ENCODE measurements at regions not wholly inside any gene's neighbourhood (a gene's known extent, or its start where the extent isn't known, plus 50 kb on each side); places are given as distances from the start of the nearest gene placed in this dataset.
"Not testable (repeated sequence)": the region's sequence is repeated elsewhere in the genome, so short reads cannot be mapped to it uniquely, and the experiment has no call there.

- no peak for DNase-seq (ENCODE audit: low spot score)
- no peak for FAIRE-seq
These were observed 233.5 kb downstream of the MRPS30 start for GRCh38 chr5:45042283-45042682.

GRCh38 chr5:45057564-45057963, 248.8 kb downstream of the MRPS30 start:
- DNase-seq (ENCODE audit: low spot score): no peak
- no peak for FAIRE-seq

GRCh38 chr5:45060724-45061123, 252.0 kb downstream of the MRPS30 start:
- FAIRE-seq (no peak), DNase-seq (ENCODE audit: low spot score) (no peak)

- no peak for DNase-seq (ENCODE audit: low spot score)
- FAIRE-seq: no peak
These were observed 253.3 kb downstream of the MRPS30 start for GRCh38 chr5:45062044-45062443.

GRCh38 chr5:45081082-45081481, 272.3 kb downstream of the MRPS30 start:
- no peak for DNase-seq (ENCODE audit: low spot score)
- no peak for FAIRE-seq

GRCh38 chr5:45089870-45090269, 281.1 kb downstream of the MRPS30 start:
- FAIRE-seq: no peak
- no peak for DNase-seq (ENCODE audit: low spot score)

- FAIRE-seq (no peak), DNase-seq (ENCODE audit: low spot score) (no peak)
These were observed 284.6 kb downstream of the MRPS30 start for GRCh38 chr5:45093377-45093776.

- no peak for FAIRE-seq
- DNase-seq (ENCODE audit: low spot score): no peak
These were observed 286.2 kb downstream of the MRPS30 start for GRCh38 chr5:45094876-45095440.

- DNase-seq (ENCODE audit: low spot score) (no peak), FAIRE-seq (no peak)
These were observed 289.7 kb downstream of the MRPS30 start for GRCh38 chr5:45098483-45098882.

- DNase-seq (ENCODE audit: low spot score): no peak
- no peak for FAIRE-seq
These were observed 292.4 kb downstream of the MRPS30 start for GRCh38 chr5:45101146-45101545.

- DNase-seq (ENCODE audit: low spot score) (no peak), FAIRE-seq (no peak)
These were observed 296.8 kb downstream of the MRPS30 start for GRCh38 chr5:45105491-45105994.

GRCh38 chr5:45109062-45109461, 300.3 kb downstream of the MRPS30 start:
- no peak for FAIRE-seq

GRCh38 chr5:45109636-45110035, 300.9 kb downstream of the MRPS30 start:
- DNase-seq (ENCODE audit: low spot score): no peak
- no peak for FAIRE-seq

More at GRCh38 chr5:45109062-45109461, 300.3 kb downstream of the MRPS30 start:
- DNase-seq (ENCODE audit: low spot score): no peak

- DNase-seq (ENCODE audit: low spot score) (no peak), FAIRE-seq (no peak)
These were observed 301.7 kb downstream of the MRPS30 start for GRCh38 chr5:45110399-45110798.

GRCh38 chr5:45113726-45114125, 305.0 kb downstream of the MRPS30 start:
- DNase-seq (ENCODE audit: low spot score) (peak; percentile 45), FAIRE-seq (peak; percentile 23)

- DNase-seq (ENCODE audit: low spot score): no peak
- FAIRE-seq: no peak
These were observed 324.2 kb downstream of the MRPS30 start for GRCh38 chr5:45132972-45133371.

- no peak for FAIRE-seq
- DNase-seq (ENCODE audit: low spot score): no peak
These were observed 354.2 kb downstream of the MRPS30 start for GRCh38 chr5:45162974-45163373.

GRCh38 chr5:45171563-45171962, 362.8 kb downstream of the MRPS30 start:
- FAIRE-seq (no peak), DNase-seq (ENCODE audit: low spot score) (no peak)

GRCh38 chr5:45172634-45173033, 363.9 kb downstream of the MRPS30 start:
- FAIRE-seq; DNase-seq (ENCODE audit: low spot score): not testable (repeated sequence)

- FAIRE-seq (no peak), DNase-seq (ENCODE audit: low spot score) (no peak)
These were observed 370.9 kb downstream of the MRPS30 start for GRCh38 chr5:45179686-45180085.

GRCh38 chr5:45189042-45189441, 380.3 kb downstream of the MRPS30 start:
- no peak for FAIRE-seq
- no peak for DNase-seq (ENCODE audit: low spot score)

GRCh38 chr5:45189481-45189880, 380.7 kb downstream of the MRPS30 start:
- DNase-seq (ENCODE audit: low spot score): no peak
- FAIRE-seq: no peak

GRCh38 chr5:45195026-45195425, 386.3 kb downstream of the MRPS30 start:
- no peak for FAIRE-seq
- DNase-seq (ENCODE audit: low spot score): no peak

Data from urothelium cell line (cell line).